ENCODE measurements at regions not wholly inside any gene's neighbourhood (a gene's known extent, or its start where the extent isn't known, plus 50 kb on each side); places are given as distances from the start of the nearest gene placed in this dataset.

- TF ChIP-seq POLR2A (IDR thresholded peaks at IDR 0.05) (no peak), CTCF (IDR thresholded peaks at IDR 0.05) (no peak)
These were observed 212.1 kb upstream of the PPP1R3A start for GRCh38 chr7:114130866-114131265.
